ENCODE measurements at regions not wholly inside any gene's neighbourhood (a gene's known extent, or its start where the extent isn't known, plus 50 kb on each side); places are given as distances from the start of the nearest gene placed in this dataset.

- DNase-seq (ENCODE audit: low spot score): no peak
Observed at GRCh38 chr5:57335092-57335660, 147.4 kb downstream of the ACTBL2 start.

GRCh38 chr5:57334475-57334874, 148.1 kb downstream of the ACTBL2 start:
- DNase-seq (ENCODE audit: low spot score): no peak

- no peak for DNase-seq (ENCODE audit: low spot score)
Observed at GRCh38 chr5:57332361-57332760, 150.2 kb downstream of the ACTBL2 start.

GRCh38 chr5:57327561-57328367, 153.9 kb downstream of the GPBP1 start:
- no peak for DNase-seq (ENCODE audit: low spot score)

- DNase-seq (ENCODE audit: low spot score): no peak
Observed at GRCh38 chr5:57325678-57326397, 152.0 kb downstream of the GPBP1 start.

- no peak for DNase-seq (ENCODE audit: low spot score)
Observed at GRCh38 chr5:57324861-57325260, 151.0 kb downstream of the GPBP1 start.

GRCh38 chr5:57324181-57324580, 150.3 kb downstream of the GPBP1 start:
- no peak for DNase-seq (ENCODE audit: low spot score)

- DNase-seq (ENCODE audit: low spot score): no peak
Observed at GRCh38 chr5:57320582-57320981, 146.7 kb downstream of the GPBP1 start.

- DNase-seq (ENCODE audit: low spot score): no peak
Observed at GRCh38 chr5:57319628-57320027, 145.8 kb downstream of the GPBP1 start.

GRCh38 chr5:57318251-57318650, 144.4 kb downstream of the GPBP1 start:
- DNase-seq (ENCODE audit: low spot score): no peak

- no peak for DNase-seq (ENCODE audit: low spot score)
Observed at GRCh38 chr5:57317341-57317740, 143.5 kb downstream of the GPBP1 start.

- DNase-seq (ENCODE audit: low spot score): no peak
Observed at GRCh38 chr5:57316798-57317327, 143.0 kb downstream of the GPBP1 start.

GRCh38 chr5:57315941-57316340, 142.1 kb downstream of the GPBP1 start:
- DNase-seq (ENCODE audit: low spot score): no peak

All from NAMALWA (cell line).